Right ventricle myocardium inferior (tissue), 1 donor: ENCODE measurements at regions not wholly inside any gene's neighbourhood (a gene's known extent, or its start where the extent isn't known, plus 50 kb on each side); places are given as distances from the start of the nearest gene placed in this dataset.
A peak's percentile ranks its signal among the peaks of the same experiment; 100 is the strongest.
"Not testable (repeated sequence)": the region's sequence is repeated elsewhere in the genome, so short reads cannot be mapped to it uniquely, and the experiment has no call there.

ENCODE experiments used
- ATAC-seq: fragments of 200-7000 bp; cut with Tn5 transposase; one replicate; pipeline ENCODE4 v1.9.1; 2020; ENCODE audit warnings: mild to moderate bottlenecking, moderate library complexity
- DNase-seq: peaks from one replicate; pipeline ENCODE4 v3.0.0; 2021; ENCODE audit errors: missing footprints
- intact Hi-C: fragments of 100-400 bp; cut with DNase I; formaldehyde crosslinking; loops from one replicate; pipeline ENCODE4 v1.11.0; 2022
- donor health status: DM: no; HTN: yes; CAD: no; lungs with severe emphysema.

DNA sequence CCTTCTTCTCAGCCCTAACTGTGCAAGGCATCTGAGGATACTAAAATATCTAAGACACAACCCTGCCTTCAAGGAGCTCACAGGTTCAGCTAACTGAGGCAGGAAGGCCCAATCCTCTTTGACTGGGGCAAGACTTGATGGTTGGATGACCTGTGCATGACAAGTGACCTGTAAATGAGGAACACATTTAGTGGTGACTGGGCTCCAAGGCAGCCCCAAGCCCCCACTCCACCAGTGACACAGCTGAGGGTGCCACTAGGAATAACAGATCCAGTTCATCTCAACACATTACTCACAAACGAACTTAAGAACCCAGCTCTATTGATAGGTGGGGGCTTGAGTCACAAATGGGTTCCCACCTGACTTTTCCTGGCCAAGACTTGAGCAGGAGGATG is 244.7 kb upstream of the IRF2BP2 start:
- DNase-seq (no peak), ATAC-seq (no peak)
- intact Hi-C loops, result no loop called here

DNA sequence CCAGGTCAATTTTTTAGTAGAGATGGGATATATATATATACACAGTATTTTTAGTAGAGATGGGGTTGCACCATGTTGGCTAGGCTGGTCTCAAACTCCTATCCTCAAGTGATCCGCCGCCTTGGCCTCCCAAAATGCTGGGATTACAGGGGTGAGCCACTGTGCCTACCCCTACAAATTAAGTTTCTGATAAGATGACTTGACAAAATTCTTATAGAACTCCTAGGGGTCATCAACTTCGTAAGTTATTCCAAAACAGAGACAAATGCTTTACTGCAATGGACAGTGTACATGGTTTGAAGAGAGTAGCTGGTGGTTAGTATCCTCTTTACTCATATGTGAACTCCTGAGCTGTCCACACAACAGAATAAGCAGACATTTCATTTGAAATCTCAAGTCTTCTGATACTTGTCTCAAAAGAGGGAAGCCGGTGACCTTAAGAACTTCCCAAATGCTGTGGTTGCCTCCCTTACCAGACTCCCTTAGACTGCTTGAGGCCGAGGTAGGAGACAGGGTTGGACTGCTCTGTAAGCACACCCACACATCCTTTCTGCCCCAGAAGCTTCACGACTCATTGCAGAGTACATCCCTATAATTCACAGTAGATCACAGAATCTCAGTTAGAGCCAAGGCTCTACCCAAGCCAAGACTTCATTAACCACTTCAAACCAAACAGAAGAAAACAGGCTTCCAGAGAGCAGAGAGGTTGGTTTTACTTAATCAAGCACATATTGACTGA is 244.1 kb upstream of the IRF2BP2 start:
- ATAC-seq, result no peak
- intact Hi-C loops, result no loop called here
- DNase-seq, result no peak

DNA sequence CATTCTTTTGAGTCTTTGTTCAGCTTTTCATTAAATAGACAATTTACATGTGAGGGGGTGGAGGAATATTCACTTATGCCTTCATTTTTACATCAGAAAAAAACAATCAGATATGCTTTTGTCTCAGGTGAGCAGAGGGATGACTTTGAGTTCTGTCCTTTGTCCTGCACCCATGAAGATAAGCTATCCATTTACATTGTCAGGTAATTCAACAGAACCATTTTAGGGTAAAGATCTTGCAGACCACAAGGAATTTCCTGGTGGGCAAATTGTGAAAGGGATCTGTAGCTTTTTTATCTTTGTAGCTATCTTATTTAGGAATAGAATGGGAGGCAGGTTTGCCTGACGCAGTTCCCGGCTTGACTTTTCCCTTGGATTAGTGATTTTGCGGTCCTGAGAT is 242.7 kb upstream of the IRF2BP2 start:
- ATAC-seq (no peak), DNase-seq (no peak)
- intact Hi-C loops, result no loop called here

DNA sequence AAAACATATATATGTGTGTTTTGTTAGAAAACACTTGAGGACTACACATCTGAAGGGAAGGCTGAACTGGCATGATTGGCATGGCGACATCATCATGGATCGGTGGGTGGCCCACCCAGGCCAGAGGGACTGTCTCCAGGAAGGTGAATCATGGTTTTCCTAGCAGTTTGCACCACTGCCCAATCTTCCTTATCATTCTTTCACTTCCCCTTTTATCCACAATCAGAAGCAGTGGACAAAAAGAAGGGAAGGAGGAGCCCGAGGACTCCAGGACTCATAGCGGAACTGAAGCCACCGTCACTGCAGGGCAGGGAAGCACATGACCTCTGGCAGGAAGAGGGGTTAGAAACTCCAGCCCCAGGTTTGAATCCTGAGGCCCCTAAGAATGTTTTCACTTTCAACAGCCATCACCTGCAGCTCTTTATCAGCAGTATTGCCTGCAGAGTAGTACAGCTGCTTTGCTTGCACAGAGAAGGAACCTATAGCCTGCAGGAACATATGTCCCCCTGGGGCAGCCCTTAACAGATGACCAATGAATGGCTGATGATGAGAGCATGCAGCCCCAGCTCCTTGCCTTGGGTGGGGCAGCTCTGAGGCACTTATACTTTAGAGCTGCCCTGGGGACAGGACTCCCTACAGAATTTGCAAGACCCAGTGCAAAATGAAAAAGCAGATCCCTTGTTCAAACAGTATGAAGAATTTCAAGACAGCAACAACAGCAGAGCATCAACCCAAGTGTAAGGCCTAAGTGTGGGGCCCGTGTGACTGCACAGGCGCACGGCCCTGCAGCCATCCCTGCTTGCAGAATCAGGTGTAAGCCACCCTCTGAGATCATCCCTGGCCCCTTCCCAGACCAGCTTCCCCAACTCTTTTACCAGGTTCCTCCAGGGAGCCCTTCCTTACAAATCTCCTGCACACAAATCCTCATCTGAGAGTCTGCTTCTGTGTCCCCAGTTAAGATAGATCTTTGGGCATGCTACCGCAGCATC is 241.8 kb upstream of the IRF2BP2 start:
- intact Hi-C loops, result no loop called here
- ATAC-seq (peak; percentile 47), DNase-seq (no peak)

DNA sequence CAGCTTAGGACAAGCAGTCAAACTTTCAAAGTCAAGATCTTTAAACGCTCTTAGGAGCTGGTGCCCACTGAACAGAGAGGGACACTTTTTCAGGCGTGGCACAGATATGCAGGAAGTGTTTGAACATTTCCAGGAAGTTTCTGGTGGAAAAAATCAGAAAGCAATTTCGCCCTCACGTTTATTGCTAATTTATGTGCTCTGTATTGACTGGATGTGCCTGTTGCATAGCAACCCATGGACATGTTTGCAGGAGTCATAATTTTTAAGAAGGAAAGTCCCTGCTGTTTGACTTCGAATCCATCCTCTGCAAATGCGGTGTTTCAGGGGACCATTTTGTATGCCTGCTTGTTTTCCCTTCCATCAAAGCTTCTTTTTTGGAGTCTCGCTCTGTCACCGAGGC is 239.9 kb upstream of the IRF2BP2 start:
- intact Hi-C loops, result no loop called here
- DNase-seq, result no peak

DNA sequence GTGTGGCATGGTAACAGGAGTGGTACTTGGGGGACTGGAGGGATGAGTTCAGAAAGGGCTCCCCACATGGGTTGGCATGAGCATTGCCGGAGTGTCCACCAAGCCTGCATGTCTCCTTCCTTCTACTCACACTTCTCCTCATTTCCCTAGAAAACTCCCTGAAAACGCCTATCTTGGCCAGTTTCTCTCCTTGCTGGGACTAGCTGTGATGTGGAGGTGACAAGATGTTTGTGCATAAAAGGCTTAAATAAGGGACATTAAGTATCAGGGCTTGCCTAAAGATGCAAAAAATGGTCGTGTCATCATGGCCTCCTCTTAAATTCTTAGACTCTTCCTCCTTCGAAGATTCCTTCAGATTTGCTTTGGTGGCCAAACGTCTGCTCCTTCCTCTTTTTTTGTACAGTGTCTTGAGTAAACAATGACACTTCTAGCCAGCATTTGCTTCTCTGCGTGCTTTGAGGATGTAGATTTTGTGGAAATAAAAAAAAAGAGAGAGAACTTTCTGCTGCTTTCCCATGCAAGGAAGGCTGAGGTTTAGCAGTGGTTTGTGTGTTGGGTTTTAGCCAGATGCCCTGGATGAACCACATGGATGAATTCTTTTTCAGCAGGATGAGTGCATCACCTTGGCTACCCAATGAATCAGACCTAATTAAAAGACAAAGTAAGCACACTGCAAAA is 239.1 kb upstream of the IRF2BP2 start:
- ATAC-seq, result no peak
- DNase-seq, result no peak
- intact Hi-C loops, result no loop called here

More for the DNA sequence above, 239.9 kb upstream of the IRF2BP2 start:
- ATAC-seq, result no peak

DNA sequence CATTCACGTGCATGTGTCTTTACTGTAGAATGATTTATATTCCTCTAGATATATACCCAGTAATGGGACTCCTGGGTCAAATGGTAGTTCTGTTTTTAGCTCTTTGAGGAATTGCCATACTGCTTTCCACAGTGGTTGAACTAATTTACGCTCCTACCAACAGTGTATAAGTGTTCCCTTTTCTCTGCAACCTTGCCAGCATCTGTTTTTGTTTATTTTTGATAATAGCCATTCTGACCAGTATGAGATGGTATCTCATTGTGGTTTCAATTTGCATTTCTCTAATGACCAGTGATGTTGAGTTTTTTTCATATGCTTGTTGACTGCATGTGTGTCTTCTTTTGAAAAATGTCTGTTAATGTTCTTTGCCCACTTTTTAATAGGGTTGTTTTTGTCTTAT is 236.8 kb upstream of the IRF2BP2 start:
- ATAC-seq, intact Hi-C loops, DNase-seq: not testable (repeated sequence)

DNA sequence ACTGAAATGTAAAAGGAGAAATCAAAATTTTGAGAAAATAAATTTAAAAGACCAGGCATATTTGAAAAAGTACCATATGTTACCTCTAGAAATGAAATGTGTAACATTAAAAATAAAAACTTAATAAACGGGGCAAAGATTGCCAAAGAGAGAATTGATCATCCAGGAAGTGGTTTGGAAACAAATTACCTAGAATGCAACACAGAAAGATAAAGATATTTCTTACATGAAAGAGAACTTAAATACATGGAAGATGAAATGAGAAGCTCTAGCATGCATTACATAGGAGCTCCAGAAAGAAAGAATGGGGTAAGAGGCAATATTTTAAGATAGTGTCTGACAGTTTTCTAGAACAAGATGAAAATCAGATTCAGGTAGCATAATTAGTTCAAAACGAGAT is 235.9 kb upstream of the IRF2BP2 start:
- intact Hi-C loops, result no loop called here
- ATAC-seq (no peak), DNase-seq (no peak)

DNA sequence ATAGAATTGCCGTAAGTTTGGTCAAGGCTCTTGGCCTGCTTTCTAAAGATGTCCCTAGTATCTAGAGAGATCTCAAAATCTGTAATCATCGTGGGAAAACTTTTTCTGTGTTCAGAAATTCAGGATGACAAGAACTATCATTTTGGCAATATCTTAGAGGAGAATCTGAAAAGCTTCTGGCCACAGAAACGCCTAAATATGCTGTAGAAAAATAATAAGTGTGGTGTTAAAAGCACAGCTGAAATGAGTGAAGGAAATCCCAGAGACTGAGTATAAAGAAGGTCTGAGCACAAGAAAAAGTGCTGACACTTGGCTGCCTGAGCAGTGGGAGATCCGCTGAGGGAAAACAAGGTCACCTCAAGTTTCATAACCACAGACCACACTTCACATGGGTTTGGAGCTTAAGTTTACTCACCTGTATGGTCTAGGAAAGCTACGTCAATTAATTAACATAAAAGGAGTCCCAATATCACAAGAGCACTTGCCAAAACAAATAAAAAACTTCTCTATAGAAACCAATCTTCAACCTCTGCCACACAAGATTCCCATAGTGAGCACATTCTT is 235.2 kb upstream of the IRF2BP2 start:
- no peak for DNase-seq
- intact Hi-C loops, result no loop called here
- no peak for ATAC-seq

DNA sequence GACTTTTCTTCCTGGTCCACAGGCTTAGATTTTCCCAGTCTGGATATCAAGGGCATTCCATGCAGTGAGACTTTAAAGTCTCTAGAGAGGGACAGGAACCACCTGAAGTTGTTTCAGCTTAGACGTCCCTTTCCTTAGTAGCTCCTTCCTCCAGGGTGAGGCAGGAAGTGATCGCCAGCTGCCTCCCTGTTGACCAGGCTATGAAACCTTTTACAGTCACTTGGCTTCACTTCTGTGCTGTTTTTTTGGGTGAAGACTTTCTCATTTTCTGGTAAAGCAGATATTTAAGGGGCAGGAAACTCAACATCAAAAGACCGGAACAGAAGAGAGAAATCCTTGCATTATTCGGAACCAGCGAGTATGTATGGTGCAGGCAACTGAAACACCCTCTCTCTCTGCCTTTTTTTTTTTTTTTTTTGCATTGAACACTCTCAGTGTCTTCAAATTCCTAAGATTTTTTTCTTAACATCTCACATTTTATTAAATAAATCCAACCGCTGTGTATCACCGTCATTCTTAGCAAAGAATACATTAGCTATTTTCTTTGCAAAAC is 234.6 kb upstream of the IRF2BP2 start:
- ATAC-seq (no peak), DNase-seq (no peak)
- intact Hi-C loops, result no loop called here

DNA sequence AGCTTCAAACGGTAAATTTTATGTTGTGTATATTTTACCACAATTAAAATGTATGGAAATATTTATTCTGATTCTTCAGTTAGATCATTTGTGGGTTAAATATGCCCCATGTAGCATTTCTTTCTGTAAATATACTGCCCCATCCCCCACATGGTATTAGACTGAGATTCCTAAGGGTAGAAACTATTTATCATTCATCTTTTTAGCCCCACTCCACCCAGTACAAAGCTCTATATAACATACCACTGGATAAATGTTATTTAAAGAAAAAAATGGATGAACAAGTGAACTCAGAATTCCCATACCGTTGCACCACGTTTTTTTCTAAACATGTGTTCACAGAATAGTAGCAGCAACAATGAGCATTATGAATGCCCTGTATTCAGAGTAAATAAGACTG is 234.0 kb upstream of the IRF2BP2 start:
- no peak for DNase-seq
- ATAC-seq, result no peak
- intact Hi-C loops, result no loop called here

DNA sequence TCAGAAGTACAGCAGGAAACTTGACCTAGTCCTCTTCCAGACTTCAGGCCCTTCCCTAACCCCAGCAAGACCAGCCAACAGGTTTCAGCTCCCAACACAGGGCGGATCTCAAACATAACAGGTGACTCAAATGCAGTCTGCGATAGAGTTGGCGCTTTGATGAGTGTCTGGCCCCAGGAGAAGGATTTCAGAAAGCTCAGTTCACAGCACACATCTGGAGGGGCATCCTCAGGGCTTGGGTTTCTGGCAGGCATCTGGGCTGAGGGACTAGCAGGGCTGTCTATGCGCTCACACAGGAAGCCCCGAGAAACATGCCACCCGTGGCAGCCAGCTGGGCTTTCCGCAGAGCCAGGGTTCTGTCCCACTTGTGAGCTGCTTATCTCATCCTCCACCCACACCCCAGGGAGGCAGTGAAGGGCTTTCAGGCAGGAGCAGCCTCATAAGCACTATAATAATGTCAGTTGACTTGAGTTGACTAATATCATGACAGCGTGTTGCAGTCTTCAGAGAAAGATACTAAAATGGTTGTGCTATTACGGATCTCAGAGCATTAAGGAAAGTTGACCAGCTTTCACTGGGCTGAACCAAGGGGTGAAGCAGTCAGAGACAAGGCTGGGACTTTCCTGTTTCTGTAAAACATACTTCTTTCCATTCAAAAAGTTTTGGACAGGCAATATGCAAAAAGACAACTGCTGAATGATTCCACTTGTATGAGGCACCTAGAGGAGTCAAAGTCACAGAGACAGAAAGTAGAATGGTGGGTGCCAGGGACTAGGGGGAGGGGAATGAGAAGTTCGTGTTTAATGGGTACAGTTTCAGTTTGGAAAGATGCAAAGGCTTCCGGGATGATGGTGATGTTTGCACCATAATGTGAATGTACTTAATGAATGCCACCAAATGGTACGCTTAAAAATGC is 233.0 kb upstream of the IRF2BP2 start:
- intact Hi-C loops, result no loop called here
- ATAC-seq, result peak; percentile 89
- peak; percentile 76 for DNase-seq

DNA sequence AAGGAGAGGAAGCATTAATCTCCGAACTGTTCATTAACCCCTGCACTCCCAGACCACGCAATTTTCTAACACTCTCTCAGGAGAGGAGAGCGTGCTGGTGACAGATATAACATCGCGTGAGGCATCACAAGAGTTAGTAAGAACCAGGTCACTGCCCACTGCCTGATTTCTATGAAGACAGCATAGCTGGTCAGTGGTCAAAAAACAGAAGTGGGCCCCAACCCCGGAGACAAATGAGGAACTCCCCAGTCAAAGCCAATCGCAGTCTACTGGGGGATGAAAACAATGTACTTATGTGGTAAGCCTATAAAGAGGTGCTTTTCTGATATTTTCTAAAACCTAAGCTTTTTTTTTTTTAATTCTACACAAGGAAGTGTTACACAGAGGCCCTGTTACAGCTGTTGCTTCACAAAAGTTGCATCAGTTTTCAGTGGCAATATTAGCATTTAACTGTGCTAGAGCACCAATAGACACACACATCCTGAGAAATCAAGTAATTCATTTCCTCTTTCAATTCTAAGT is 231.8 kb upstream of the IRF2BP2 start:
- intact Hi-C loops, result no loop called here
- ATAC-seq (peak; percentile 49), DNase-seq (no peak)

DNA sequence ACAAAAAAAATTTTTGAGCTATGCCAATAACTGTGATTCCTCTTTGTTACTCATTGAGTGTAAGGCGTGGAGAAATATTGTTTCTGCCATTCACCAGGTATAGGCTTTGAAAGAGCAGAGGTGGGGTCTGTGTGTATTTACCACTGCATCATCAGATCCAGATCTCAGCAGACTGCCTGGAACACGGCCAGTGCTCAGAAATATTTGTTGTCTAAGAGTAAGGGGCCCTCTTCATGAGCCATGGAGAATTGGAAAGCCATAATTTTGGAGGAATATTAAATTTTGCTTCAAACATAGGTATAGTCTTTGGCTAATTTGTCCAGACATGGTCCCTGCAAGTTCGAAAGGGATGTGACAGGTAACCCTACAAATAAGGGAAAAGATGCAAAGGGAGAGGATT is 231.3 kb upstream of the IRF2BP2 start:
- DNase-seq (no peak), ATAC-seq (no peak)
- intact Hi-C loops, result no loop called here

DNA sequence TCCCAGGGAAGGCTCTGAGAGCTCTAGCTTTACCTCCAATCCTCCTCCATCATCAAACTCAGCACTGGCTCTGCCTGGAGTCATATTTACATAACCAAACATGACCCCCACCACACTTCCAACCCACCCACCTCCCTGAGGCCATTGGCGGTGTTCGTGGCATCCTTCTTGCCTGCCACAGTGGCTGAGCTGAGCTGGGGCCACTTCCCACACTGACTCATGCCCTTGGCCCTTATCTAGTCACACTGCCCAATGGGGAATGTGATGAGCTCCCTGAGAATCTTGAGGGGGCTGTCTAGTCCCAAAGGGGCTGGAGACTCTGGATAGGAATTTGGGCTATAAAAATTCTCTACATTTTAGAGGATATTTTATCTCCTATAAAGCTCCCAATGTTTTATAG is 230.9 kb upstream of the IRF2BP2 start:
- ATAC-seq, result no peak
- intact Hi-C loops, result no loop called here
- DNase-seq, result no peak

DNA sequence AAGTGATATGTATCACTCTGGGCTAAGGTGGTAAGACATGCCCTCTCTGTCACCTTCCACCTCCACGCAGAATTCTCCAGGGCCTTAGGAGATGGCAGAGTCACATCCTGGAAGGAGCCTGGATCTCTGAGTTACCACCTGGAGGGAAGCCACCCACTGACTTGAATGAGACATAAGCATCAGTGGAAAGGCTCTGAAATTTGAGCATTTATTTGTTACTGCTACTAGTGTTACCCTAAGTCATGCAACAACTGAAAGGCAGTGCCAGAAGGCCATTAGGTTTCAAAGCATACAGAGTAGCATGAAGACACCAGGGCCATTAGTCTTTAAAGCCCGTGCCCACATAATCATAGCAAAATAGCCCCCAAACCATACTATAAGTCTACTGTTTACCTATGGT is 230.3 kb upstream of the IRF2BP2 start:
- intact Hi-C loops, result no loop called here
- no peak for DNase-seq
- no peak for ATAC-seq

DNA sequence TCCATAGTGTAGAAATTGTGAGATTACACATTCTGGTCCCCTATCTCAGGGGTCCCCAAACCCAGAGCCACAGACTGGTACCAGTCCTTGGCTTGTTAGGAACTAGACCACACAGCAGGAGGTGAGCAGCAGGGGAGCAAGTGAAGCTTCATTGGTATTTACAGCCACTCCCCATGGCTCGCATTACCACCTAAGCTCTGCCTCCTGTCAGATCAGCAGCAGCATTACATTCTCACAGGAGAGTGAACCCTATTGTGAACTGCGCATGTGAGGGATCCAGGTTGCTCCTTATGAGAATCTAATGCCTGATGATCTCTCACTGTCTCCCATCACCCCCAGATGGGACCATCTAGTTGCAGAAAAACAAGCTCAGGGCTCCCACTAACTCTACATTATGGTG is 229.7 kb upstream of the IRF2BP2 start:
- DNase-seq (no peak), ATAC-seq (no peak)
- intact Hi-C loops, result no loop called here

DNA sequence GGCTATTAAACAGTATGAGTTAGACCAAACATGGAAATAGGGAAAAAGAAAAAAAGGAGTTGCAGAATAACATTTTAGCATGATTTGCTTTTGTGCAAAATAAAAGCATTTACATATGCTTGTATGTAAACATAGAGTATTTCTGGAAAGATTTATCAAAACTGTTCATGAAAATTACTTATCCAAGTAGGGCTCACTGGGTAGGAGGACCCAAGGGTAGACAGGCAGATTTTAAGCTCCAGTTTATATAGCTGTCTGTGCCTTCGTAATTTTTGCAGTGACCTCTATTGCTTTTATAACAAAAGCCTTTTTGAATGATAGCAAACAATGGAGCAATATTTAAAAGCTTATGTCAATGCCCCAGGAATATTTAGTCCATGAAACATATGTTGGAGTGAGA is 228.8 kb upstream of the IRF2BP2 start:
- intact Hi-C loops, result no loop called here
- no peak for ATAC-seq
- no peak for DNase-seq
